NCI-H82 treated with DMSO at 0.1 percent for 48 hours (cell line): ENCODE measurements at regions not wholly inside any gene's neighbourhood (a gene's known extent, or its start where the extent isn't known, plus 50 kb on each side); places are given as distances from the start of the nearest gene placed in this dataset.
"Not testable (repeated sequence)": the region's sequence is repeated elsewhere in the genome, so short reads cannot be mapped to it uniquely, and the experiment has no call there.

Source experiments
- DNase-seq: peaks from one replicate; lab custom pipeline; 2025; ENCODE audit not compliant: unreplicated experiment; lab: John Stamatoyannopoulos, UW

DNA sequence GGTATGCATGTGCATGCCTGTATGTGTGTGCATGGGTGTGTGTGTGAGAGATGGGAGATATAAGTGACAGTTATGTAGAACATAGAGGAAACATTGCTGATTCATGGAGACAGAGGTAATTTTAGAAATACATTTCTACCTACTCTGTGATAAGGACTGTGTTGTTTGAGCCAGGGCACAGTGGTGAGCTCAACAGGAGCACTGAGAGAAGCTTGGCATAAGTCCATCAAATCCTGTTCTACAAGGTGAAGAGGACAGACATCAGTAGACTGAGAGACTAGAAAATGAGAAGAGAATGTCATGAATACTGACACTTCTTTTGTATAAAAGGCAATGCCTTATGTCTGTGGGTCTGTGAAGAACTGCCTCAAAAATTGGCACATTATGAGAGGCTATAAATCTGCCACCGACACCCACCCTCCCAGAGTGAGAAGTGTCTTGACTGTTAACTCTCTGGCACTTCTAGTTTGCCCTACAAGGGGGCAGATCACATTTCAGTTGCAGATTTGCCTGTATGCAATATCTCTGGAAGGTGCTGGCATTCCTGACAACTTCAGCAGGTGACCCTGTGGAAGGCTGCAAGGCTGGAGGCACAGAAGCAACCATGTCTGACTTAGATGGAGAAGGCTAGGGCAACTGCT, 962.3 kb upstream of the NRXN1 start:
- DNase-seq: no peak

DNA sequence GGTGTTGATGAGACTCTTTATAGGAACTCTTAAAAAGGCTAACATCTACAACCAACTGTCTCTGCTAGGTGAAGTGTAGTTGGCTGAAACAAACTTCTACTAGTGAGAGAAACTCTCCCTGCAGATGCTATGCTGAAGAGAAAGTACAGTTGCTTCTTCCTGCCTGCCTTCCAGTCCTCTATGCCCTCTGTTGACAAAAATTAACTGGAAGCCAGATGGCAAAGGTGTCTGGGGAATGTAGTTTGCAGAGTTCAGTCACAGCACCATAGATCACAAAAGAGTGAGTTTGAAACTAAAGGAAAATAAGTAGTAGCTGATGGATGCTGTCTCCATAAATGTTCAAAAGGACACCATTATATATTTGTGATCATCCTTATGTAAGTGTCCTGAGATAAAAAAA, 958.8 kb upstream of the NRXN1 start:
- no peak for DNase-seq

DNA sequence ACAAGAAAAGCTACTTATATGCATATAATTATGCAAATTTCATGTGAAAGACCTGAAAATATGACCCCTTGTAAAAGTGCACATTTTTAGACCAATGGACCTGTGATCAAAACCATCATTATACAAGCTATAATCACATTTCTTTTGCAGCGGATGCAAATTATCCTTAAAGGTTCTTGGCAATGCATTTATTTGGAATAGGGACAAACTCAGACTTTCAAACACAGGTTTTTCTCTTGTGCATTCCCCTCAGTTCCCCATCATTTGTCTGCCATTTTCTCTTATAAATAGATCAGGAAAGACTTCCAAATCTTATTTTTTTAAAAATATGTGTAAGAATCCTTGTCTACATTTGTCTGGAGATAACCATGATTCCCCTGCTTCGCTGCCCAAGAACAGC, 954.2 kb upstream of the NRXN1 start:
- no peak for DNase-seq

DNA sequence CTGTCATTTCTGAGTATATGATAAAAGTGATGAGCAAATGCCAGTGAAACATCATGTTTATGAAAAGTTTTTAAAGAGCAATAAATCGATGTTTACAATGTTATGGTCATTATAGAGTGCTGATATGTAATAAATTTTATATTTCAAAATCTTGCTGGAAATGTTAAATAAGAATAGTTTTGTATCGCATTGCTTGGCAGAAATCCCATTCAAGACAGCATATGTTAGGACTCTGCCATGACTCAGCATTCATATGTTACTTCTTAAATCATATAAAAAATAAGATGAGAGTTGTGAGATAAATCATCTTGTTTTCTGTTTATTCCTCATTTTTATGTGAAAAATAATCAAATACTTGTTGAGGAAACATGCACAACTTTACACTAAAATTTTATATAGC, 949.9 kb upstream of the NRXN1 start:
- DNase-seq: no peak

DNA sequence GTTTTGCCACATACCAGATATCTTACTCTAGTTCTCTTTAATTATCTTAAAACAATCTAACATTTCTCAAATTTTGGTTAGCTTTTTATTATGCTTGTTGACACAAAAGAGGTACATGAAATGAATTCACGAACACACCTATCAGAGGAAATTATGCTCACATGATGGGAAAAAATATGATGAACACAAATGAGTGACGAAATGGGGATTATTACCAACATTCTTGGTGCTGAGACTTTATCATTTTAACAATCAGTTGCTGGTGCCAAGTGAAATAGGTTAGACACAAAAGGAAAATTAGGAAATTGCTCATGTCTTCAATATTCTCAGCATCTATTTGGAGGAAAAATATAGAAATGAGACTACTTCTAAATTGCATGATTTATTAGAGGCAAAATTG, 944.7 kb upstream of the NRXN1 start:
- no peak for DNase-seq

DNA sequence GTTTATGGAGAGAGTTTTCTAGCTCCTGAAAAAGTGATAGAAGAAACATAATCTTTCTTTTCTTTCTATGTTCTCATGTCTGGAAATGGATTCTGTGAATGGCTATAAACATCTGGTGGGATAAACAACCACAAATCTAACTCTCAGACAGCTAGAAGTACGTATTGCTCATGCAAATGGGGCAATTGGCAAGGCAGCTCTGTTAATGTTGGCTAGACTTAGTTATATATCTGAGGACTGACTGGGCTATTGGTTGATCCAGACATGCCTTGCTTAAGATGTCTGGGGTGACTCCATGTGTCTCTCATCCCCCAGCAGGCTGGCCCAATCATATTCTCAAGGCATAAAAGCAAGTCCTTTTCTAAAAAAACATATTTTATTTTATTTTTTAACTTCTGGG, 939.2 kb upstream of the NRXN1 start:
- no peak for DNase-seq

DNA sequence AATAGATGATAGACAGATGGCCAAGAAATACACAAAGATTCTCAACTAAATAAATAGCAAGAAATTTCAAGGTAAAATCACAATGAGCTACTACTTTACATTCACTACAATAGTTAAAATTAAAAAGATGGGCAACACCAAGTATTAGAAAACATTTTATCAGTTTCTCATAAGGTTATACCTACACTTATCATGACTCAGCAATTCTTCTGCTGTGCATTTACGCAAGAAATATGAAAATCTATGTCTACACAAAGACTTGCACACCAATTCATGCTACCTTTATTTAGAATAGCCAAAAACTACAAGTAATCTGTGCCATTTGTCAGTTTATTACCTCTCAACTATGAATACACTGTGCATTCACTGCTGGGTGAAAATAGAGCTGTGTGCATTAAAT, 937.4 kb upstream of the NRXN1 start:
- DNase-seq: no peak

DNA sequence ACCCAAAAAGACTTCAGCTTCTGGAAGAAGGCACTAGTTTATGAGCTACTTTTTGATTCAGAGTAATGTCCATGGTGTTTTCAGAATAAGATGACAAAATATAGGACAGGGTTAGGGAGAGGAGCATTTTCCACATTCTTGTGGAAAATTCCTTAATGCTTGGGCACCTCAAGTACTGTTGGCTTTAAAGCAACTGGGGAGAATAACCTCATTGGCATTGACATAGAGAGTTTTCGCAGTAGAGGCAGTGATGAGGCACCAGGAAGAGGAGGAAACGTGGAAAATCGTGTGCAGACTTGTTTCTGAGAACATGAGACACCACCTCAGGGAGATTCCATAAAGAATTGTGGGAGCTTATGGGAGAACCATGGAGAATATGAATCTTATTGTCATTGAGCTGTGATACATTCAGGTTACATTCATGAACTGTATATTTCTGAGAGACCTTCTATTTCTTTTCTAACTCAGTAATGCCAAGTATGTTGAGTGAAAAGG, 929.0 kb upstream of the NRXN1 start:
- no peak for DNase-seq

DNA sequence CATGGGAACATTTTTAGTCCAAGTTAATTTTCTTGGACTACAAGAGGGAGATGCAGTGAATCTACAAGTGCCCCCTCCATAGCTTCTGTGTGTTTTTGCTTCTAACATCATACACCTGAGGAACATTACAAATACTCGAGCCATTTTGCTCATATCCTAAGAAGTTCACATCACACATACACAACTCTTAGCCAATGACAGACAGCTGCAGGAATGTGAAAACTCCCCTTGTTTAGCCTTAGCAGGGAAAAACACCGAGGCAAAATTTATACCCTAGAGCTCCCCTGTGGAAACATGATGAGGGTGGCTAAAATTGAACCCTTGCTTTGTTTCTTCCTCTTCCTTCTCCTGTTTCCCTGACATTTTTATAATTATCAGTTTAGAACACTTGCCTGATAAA, 928.3 kb upstream of the NRXN1 start:
- no peak for DNase-seq

DNA sequence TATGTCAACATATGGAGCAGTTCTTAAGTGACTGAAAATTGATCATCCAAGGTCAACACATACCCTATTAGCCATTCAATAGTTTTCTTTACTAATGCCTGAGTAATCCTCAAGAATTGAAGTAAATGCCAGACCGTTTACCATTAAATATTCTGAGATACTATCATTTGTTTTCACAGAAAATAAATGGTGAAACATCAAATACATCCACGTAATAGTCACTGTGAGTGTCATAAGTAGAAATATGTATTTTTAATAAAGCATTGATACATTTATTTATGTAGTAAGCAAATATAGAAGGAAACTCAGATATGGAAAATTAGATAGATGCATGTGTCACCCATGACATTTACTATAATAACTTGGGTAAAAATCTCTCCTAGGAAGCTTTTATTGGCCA, 927.8 kb upstream of the NRXN1 start:
- DNase-seq: no peak

DNA sequence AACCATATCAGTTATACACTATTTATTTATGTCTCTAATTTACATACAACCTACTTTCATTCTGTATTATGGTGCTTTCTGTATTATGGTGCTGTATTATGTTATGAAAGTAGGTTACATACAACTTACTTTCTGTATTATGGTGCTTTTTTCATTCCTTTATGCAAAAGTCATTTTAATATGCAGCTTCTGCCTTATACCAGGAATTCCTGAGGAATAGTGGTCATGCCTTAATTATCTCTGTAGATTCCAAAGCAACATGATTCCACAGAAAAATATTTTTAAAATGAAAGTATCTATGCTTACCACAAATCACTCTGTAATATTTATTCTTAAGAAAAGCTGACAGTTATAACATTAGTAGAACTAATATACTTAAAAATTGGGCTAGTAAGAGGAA, 922.0 kb upstream of the NRXN1 start:
- DNase-seq: no peak

DNA sequence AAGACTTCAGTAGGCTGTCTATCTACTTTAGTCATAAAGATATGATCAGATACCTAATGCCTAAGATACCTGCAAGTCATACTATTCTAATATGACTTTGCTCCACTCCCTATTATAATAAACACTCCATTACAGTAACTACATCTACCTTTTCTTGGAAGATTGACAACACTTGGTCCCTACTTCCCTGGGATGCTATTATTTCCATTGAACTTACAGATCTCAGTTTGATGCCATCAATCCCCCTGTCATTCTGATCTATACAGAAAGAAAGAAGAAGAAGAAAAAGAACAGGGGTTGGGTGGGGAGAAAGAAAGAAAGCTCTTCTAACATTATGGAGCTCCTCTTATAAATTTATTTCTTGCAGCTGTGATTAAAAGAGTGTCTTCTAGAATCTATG, 889.1 kb upstream of the NRXN1 start:
- DNase-seq: no peak

DNA sequence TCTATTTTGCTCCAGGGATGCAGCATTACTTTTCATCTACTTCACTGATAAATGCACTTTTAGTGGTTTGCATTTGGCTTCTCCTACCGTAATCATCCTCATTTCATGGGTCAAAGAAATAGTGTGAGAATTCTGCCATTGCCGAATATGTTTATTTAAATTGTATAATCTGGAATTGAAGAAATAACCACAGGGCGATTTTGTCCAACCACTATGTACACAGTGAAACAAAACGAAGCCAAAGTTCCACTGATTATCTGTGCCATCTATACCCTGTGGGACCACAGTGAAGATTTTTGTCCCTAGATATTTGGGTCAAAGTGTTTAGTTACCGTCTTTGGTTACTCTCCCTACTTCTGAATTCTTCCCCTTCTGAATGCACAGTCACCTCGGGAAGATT, 888.6 kb upstream of the NRXN1 start:
- no peak for DNase-seq

DNA sequence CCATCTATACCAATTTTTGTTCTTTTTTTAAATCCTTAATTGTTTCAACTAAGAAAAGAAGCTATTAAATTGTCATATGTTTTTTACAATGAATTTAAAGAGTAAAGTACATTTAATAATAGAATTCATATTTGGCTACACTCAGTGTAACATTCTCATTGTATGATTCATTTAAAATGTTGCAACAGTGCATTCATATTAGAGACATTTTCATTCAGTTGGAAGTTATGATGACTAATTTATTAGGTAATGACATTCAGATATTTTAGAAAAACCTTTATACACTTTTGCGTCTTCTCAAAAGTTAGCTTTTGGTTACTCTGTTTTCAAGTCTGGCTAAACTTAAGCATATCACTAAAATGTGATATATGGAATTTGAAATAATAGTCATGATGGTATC, 887.5 kb upstream of the NRXN1 start:
- no peak for DNase-seq

DNA sequence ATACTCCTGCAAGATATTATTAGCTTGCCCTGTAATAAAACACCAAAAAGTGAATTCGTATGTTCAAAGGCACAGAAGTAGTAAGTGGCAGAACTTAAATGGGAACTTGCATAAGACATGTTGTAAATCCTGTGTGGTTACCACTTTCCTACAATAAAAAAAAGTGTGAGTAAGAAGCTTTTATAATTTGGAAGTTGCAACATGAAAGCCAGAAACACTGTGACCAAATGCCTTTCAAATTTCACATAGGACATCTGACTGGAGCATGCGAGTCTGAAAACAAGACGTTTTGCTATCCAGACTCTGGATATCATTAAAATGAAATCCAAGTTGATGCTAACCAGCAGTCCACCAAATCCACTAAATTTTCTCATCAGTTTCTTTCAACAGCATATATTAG, 886.2 kb upstream of the NRXN1 start:
- DNase-seq: no peak

DNA sequence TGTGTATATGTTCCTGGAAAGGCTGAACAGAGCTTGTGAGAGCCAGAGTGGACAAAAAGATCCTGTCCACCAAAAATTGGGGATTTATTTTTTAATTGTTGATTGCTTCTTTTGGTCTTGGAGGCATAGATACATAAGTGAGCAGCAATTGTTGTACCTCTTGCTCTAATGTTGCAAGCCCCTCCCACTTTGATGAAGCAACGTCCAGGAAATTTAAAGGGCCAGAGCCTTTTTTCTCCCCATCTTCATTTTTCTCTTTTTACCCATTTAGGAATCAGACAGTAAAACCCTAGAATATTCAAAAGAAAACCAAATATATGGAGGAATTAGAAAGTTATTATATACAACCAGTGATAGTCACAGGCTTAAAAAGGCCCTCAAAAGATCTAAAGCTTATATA, 871.8 kb upstream of the NRXN1 start:
- DNase-seq: no peak

DNA sequence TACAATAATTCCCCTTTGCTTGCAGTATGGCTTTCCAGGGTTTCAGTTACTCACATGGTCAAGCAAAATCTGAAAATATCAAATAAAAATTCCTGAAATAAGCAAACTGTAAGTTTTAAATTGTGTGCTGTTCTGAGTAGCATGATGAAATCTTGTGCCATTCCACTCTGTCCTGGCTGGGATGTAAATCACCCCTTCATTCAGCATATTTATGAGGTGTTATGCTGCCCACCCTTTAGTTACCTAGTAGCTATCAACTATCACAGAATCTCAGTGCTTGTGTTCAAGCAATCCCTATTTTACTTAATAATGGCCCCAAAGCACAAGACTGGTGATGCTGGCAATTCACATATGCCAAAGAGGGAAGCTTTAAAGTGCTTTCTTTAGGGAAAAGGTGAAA, 867.7 kb upstream of the NRXN1 start:
- no peak for DNase-seq

DNA sequence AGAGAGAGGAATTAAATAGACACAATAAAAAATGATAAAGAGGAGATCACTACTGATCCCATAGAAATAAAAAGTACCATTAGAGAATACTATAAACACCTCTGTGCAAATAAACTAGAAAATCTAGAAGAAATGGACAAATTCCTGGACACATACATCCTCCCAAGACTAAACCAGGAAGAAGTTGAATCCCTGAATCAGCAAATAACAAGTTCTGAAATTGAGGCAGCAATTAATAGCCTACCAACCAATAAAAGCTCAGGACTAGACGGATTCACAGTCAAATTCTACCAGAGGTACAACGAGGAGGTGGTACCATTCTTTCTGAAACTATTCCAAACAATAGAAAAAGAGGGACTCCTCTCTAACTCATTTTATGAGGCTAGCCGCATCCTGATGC, 862.7 kb upstream of the NRXN1 start:
- not testable (repeated sequence) for DNase-seq

DNA sequence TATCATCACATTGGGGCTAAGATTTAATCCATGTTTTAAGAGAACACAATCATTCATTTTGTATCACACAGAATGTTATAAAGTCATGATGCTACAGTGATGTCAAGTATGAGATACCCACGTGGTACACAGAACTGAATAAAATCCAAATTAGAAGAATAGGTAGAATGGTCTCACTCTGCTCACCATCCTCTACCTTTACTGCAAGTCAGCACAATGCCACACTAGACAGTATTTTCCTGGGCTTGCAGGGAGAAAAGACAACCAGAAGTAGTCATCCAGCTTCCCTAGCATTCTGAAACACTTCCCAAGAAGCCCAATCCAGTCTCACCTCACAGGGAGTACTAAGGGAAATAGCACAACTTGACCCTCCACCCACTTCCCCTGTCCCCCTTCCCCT, 856.2 kb upstream of the NRXN1 start:
- no peak for DNase-seq

DNA sequence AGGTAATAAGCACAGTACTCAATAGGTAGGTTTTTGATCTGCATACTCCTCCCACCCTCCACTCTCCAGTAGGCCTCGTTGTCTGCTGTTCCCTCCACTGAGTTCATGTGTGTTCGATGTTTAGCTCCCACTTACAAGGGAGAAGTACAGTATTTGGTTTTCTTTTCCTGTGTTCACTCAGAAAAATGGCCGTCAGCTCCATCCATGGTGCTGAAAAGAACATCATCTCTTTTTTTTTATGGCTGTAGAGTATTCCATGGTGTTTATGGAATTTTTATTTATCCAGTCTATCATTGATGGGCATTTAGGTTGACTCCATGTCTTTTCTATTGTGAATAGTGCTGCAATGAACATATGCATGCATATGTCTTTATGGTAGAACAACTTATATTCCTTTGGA, 849.7 kb upstream of the NRXN1 start:
- no peak for DNase-seq

DNA sequence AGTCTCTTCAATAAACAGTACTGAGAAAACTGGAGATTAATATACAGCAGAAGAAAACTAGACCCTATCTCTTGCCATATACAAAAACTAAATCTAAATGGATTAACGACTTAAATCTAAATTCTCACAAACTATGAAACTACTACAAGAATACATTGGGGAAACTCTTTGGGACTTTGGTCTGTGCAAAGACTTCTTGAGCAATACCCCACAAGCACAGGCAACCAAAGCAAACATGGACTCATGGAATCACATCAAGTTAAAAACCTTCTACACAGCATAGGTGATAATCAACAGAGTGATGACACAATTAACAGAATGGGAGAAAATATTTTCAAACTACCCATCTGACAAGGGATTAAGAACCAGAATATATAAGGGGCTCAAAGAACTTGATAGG, 848.2 kb upstream of the NRXN1 start:
- DNase-seq: no peak

DNA sequence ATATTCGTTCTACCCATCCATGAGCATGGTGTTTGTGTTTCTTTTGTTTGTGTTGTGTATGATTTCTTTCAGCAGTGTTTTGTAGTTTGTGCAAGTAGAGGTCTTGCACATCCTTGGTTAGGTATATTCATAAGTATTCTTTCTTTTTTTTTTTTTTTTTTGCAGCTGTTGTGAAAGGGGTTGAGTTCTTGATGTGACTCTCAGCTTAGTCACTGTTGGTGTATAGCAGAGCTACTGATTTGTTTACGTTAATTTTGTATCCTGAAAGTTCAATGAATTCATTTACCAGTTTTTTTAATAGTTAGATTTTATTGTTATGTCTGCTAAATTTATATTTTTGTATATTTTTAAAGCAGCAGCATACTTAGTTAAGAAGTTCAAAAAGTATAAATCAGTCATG, 834.4 kb upstream of the NRXN1 start:
- no peak for DNase-seq

DNA sequence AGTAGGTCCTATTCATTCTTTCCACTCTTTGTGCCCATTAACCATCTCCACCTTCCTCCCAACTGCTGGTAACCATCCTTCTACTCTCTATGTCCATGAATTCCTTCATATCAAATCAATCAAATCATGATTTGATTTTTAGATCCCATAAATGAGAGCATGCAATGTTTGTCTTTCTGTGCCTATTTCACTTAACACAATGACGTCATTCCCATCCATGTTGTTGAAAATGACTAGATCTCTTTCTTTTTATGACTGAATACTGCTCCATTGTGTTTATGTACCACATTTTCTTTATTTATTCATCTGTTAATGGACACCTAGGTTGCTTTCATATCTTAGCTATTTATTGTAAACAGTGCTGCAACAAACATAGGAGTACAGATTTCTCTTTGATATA, 827.3 kb upstream of the NRXN1 start:
- no peak for DNase-seq

DNA sequence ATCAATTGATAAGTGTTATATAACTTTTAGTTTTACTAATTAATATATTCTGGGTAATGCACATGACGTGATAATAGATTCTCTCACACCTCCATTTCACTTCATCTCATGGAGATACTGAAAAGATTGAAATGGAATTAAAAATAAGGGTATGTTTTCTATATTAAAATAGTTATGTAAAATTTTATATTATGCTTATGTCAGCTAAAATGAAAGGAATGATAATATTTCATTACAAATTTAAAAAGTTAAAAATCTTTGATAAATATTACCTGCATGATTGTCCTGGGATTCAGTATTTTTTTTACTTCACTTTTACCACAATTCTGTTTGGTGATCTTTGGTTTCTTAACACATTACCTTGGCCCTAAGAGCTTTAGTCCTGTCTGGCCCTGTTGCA, 823.8 kb upstream of the NRXN1 start:
- DNase-seq: no peak
